KMS-11 (cell line): ENCODE measurements at regions not wholly inside any gene's neighbourhood (a gene's known extent, or its start where the extent isn't known, plus 50 kb on each side); places are given as distances from the start of the nearest gene placed in this dataset.

Source experiments
- H2AFZ ChIP-seq: fragments of 200-600 bp; sonication (generic); 2 replicates; pipeline ENCODE4 v1.6.1; 2016; ENCODE audit warnings: antibody characterized with exemption, mixed run types, low read depth
- H3K27ac ChIP-seq: fragments of 200-600 bp; sonication (generic); 2 replicates; pipeline ENCODE4 v1.6.1; 2016; ENCODE audit warnings: mild to moderate bottlenecking, mixed run types
- H3K27me3 ChIP-seq: fragments of 200-600 bp; sonication (generic); 2 replicates; pipeline ENCODE4 v1.6.1; 2017; ENCODE audit warnings: mild to moderate bottlenecking, low read depth, mixed run types, moderate library complexity; ENCODE audit not compliant: insufficient read depth
- H3K36me3 ChIP-seq: fragments of 200-600 bp; sonication (generic); 2 replicates; pipeline ENCODE4 v1.6.1; 2017; ENCODE audit warnings: mild to moderate bottlenecking, mixed run types; ENCODE audit not compliant: insufficient read depth
- H3K4me1 ChIP-seq: fragments of 200-600 bp; sonication (generic); 2 replicates; pipeline ENCODE4 v1.6.1; 2016; ENCODE audit warnings: mild to moderate bottlenecking, low read depth, mixed run types; ENCODE audit not compliant: poor library complexity, severe bottlenecking
- H3K4me2 ChIP-seq: fragments of 200-600 bp; sonication (generic); 2 replicates; pipeline ENCODE4 v1.7.0; 2016; ENCODE audit warnings: mild to moderate bottlenecking, mixed run types
- H3K4me3 ChIP-seq: fragments of 200-600 bp; sonication (generic); IDR thresholded peaks from 2 replicates; pipeline ENCODE4 v1.6.1; 2017; ENCODE audit warnings: low read depth, low read length, mixed read lengths; ENCODE audit not compliant: insufficient read depth
- H3K79me2 ChIP-seq: fragments of 200-600 bp; sonication (generic); 2 replicates; pipeline ENCODE4 v1.6.1; 2016; ENCODE audit warnings: low read depth, mixed run types; ENCODE audit not compliant: insufficient read depth
- H3K9ac ChIP-seq: fragments of 200-600 bp; sonication (generic); 2 replicates; pipeline ENCODE4 v1.6.1; 2016; ENCODE audit warnings: mild to moderate bottlenecking, mixed run types
- H4K20me1 ChIP-seq: fragments of 200-600 bp; sonication (generic); 2 replicates; pipeline ENCODE4 v1.6.1; 2016; ENCODE audit warnings: mild to moderate bottlenecking, mixed run types; ENCODE audit not compliant: insufficient read depth
- CTCF ChIP-seq: fragments of 200-600 bp; sonication (generic); conservative IDR thresholded peaks from 2 replicates; pipeline ENCODE4 v1.6.1; 2017; ENCODE audit warnings: low read depth, mild to moderate bottlenecking, antibody characterized with exemption, low read length, moderate library complexity, mixed read lengths

GRCh38 chr6:54706844-54707605 lies 139.5 kb upstream of the FAM83B start:
- Histone ChIP-seq H3K4me3 (no peak overlapping the region), H3K79me2 (no peaks in the 10 kb centered on the region), H3K4me2 (no peak overlapping the region), H2AFZ (no peak overlapping the region), H3K27me3 (no peaks in the 10 kb centered on the region), H3K36me3 (no peaks in the 10 kb centered on the region), H3K27ac (no peak overlapping the region), H4K20me1 (no peaks in the 10 kb centered on the region), H3K9ac (no peak overlapping the region), H3K4me1 (no peaks in the 10 kb centered on the region)
- TF ChIP-seq CTCF: no peak

- Histone ChIP-seq H3K4me2 (no peak overlapping the region), H3K4me1 (no peaks in the 10 kb centered on the region), H3K36me3 (no peaks in the 10 kb centered on the region), H3K79me2 (no peaks in the 10 kb centered on the region), H3K4me3 (no peak overlapping the region), H2AFZ (no peak overlapping the region), H3K27ac (no peak overlapping the region), H3K27me3 (no peaks in the 10 kb centered on the region), H4K20me1 (no peaks in the 10 kb centered on the region), H3K9ac (no peak overlapping the region)
- TF ChIP-seq CTCF: no peak
Observed at GRCh38 chr6:54710456-54710855, 136.1 kb upstream of the FAM83B start.

GRCh38 chr6:54716010-54716409 lies 130.6 kb upstream of the FAM83B start:
- Histone ChIP-seq H2AFZ (no peak overlapping the region), H3K9ac (no peak overlapping the region), H3K36me3 (no peaks in the 10 kb centered on the region), H3K27ac (no peak overlapping the region), H3K79me2 (no peaks in the 10 kb centered on the region), H3K4me3 (no peak overlapping the region), H3K27me3 (no peaks in the 10 kb centered on the region), H3K4me1 (no peaks in the 10 kb centered on the region), H3K4me2 (no peak overlapping the region), H4K20me1 (no peaks in the 10 kb centered on the region)
- TF ChIP-seq CTCF: no peak

GRCh38 chr6:54716877-54717276 lies 129.7 kb upstream of the FAM83B start:
- H3K4me3 ChIP-seq: no peak overlapping the region
- TF ChIP-seq CTCF: no peak
- no peak overlapping the region for H2AFZ ChIP-seq
- no peaks in the 10 kb centered on the region for H3K79me2 ChIP-seq
- H3K27ac ChIP-seq: no peak overlapping the region
- H3K9ac ChIP-seq: no peak overlapping the region
- no peak overlapping the region for H3K4me2 ChIP-seq
- H3K27me3 ChIP-seq: no peaks in the 10 kb centered on the region
- no peaks in the 10 kb centered on the region for H3K36me3 ChIP-seq
- H3K4me1 ChIP-seq: no peaks in the 10 kb centered on the region
- no peaks in the 10 kb centered on the region for H4K20me1 ChIP-seq
